ENCODE measurements at regions not wholly inside any gene's neighbourhood (a gene's known extent, or its start where the extent isn't known, plus 50 kb on each side); places are given as distances from the start of the nearest gene placed in this dataset.

DNA sequence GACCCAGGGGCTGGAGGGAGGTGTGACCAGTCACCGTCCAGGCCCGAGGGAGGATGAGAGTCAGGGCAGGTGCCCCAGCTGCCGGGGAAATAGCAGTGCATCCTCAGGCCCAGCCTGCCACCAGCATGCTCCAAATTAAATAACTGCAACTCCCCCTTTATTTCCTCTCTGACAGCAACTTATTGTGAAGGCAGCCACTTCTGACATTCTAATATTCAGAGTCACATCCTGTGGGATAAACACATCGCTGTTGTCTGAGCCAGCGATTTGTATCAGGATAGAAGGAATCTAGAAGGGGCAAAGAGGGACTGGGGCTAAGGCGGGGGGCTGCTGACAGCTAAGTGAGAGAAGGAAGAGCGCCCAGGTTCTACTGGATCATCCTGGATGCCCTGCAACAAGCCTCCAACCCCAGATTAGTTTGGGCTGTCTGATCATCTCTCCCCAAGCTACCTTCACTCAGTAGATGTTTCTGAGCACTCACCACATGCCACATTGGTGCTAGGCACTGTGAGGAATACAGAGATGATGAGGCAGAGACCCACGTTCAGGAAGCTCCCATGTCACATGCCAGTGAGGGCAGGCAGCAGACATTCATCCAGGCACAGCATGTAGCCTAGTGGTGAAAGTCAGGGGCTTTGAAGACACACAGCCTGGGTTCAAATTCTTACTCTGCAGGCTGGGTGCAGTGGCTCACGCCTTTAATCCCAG lies 214.1 kb downstream of the BUD13 start:
- H3K4me3 Mint-ChIP-seq, result no peak overlapping the region
- H3K27ac Mint-ChIP-seq, result no peak overlapping the region
- no peak for TF ChIP-seq CTCF (IDR thresholded peaks at IDR 0.05)
- H3K27me3 ChIP-seq (ENCODE audit: control insufficient read depth, insufficient read depth, low read length), result no peaks in the 10 kb centered on the region
- no peak overlapping the region for H3K27ac ChIP-seq (ENCODE audit: low read length)
- no peak overlapping the region for H3K4me3 ChIP-seq (ENCODE audit: low read length)
- DNase-seq (no peak), ATAC-seq (no peak)
- intact Hi-C loops (cut with micrococcal nuclease), result no loop called here
- H3K9me3 ChIP-seq (ENCODE audit: control insufficient read depth, insufficient read depth, low read length), result no peaks in the 10 kb centered on the region
- no peaks in the 10 kb centered on the region for H3K4me1 ChIP-seq (ENCODE audit: control insufficient read depth, insufficient read depth, low read length)
- H3K36me3 Mint-ChIP-seq, result no peaks in the 10 kb centered on the region
- H3K4me1 Mint-ChIP-seq, result no peaks in the 10 kb centered on the region
- no peaks in the 10 kb centered on the region for H3K9me3 Mint-ChIP-seq
- H3K27me3 Mint-ChIP-seq (ENCODE audit: low read depth in 2 of 2), result peaks cover 12 to 18% of the 10 kb centered on the region in 2 donors
- WGBS (ENCODE audit: insufficient coverage), result 62% methylated on average over 9 of the region's 9 CpGs
- H3K36me3 ChIP-seq (ENCODE audit: control insufficient read depth, insufficient read depth, low read length), result no peaks in the 10 kb centered on the region

DNA sequence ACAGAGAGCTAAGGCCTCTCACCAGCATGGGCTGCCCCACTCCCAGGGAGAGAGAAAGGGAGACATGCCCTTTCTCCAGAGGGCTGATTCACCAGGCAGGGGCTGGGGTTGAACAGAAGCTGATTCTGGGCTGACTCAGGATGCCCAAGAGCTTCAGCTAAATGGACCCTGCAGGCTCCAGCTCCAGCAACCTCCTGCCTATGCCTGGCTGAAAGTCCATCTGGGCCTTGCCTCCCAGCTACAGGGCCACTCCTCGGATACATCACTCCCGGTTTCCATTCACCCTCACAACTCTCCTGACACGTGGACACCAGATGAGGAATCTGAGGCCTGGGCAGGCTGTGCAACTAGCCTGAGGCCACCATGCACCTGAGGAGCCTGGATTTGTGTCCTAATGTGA lies 215.5 kb downstream of the BUD13 start:
- H3K4me3 ChIP-seq (ENCODE audit: low read length), result no peak overlapping the region
- Mint-ChIP-seq H3K4me1 (no peaks in the 10 kb centered on the region), H3K9me3 (no peaks in the 10 kb centered on the region), H3K27ac (no peak overlapping the region), H3K27me3 (ENCODE audit: low read depth in 2 of 2) (peaks cover 11% of the 10 kb centered on the region in 2 donors), H3K4me3 (no peak overlapping the region), H3K36me3 (no peaks in the 10 kb centered on the region)
- no peak for TF ChIP-seq CTCF (IDR thresholded peaks at IDR 0.05)
- intact Hi-C loops (cut with micrococcal nuclease), result no loop called here
- no peak overlapping the region for H3K27ac ChIP-seq (ENCODE audit: low read length)
- 75% methylated on average over 3 of the region's 3 CpGs for WGBS (ENCODE audit: insufficient coverage)
- no peaks in the 10 kb centered on the region for H3K27me3 ChIP-seq (ENCODE audit: control insufficient read depth, insufficient read depth, low read length)
- ATAC-seq (no peak), DNase-seq (no peak)
- no peaks in the 10 kb centered on the region for H3K36me3 ChIP-seq (ENCODE audit: control insufficient read depth, insufficient read depth, low read length)
- no peaks in the 10 kb centered on the region for H3K4me1 ChIP-seq (ENCODE audit: control insufficient read depth, insufficient read depth, low read length)
- H3K9me3 ChIP-seq (ENCODE audit: control insufficient read depth, insufficient read depth, low read length), result no peaks in the 10 kb centered on the region

GRCh38 chr11:116556483-116556882 lies 216.3 kb downstream of the BUD13 start:
- Mint-ChIP-seq H3K27me3 (ENCODE audit: low read depth in 2 of 2) (peaks cover 11% of the 10 kb centered on the region in 2 donors), H3K27ac (no peak overlapping the region)

More at GRCh38 chr11:116556483-116556882, 216.3 kb downstream of the BUD13 start:
- intact Hi-C loops (cut with micrococcal nuclease), result no loop called here
- H3K4me3 ChIP-seq (ENCODE audit: low read length), result no peak overlapping the region
- Mint-ChIP-seq H3K4me1 (no peaks in the 10 kb centered on the region), H3K9me3 (no peaks in the 10 kb centered on the region), H3K4me3 (no peak overlapping the region), H3K36me3 (no peaks in the 10 kb centered on the region)
- H3K36me3 ChIP-seq (ENCODE audit: control insufficient read depth, insufficient read depth, low read length), result no peaks in the 10 kb centered on the region
- H3K27ac ChIP-seq (ENCODE audit: low read length), result no peak overlapping the region
- TF ChIP-seq CTCF (IDR thresholded peaks at IDR 0.05), result no peak
- 70% methylated on average over 2 of the region's 2 CpGs for whole genome bisulfite sequencing (ENCODE audit: insufficient coverage)
- no peaks in the 10 kb centered on the region for H3K27me3 ChIP-seq (ENCODE audit: control insufficient read depth, insufficient read depth, low read length)
- no peaks in the 10 kb centered on the region for H3K4me1 ChIP-seq (ENCODE audit: control insufficient read depth, insufficient read depth, low read length)
- H3K9me3 ChIP-seq (ENCODE audit: control insufficient read depth, insufficient read depth, low read length), result no peaks in the 10 kb centered on the region
- DNase-seq (no peak), ATAC-seq (no peak)
